HuH-7 (cell line): ENCODE measurements at regions not wholly inside any gene's neighbourhood (a gene's known extent, or its start where the extent isn't known, plus 50 kb on each side); places are given as distances from the start of the nearest gene placed in this dataset.
"Not testable (repeated sequence)": the region's sequence is repeated elsewhere in the genome, so short reads cannot be mapped to it uniquely, and the experiment has no call there.

Experiments
- DNase-seq: peaks from one replicate; pipeline ENCODE4 v3.0.0; 2011; ENCODE audit warnings: low spot score

DNA sequence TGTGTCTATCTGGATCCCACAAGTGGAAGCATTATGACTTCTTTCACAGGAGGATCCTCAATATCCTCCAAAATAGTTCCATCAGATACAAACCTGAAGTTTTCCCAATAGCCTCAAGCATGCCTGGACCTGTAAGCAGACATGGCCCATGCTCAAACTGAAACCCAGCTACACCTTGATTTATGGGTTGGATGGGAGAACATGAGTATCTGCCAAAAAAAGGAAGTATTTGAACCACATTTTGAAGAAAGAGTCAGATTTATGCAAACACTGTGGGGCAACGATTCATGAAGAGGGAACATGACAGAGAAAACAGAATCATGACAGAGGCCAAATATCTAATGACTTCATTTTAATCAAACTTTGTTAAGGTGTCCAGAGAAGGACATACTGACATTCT lies 351.0 kb upstream of the NFIA start:
- no peak for DNase-seq

DNA sequence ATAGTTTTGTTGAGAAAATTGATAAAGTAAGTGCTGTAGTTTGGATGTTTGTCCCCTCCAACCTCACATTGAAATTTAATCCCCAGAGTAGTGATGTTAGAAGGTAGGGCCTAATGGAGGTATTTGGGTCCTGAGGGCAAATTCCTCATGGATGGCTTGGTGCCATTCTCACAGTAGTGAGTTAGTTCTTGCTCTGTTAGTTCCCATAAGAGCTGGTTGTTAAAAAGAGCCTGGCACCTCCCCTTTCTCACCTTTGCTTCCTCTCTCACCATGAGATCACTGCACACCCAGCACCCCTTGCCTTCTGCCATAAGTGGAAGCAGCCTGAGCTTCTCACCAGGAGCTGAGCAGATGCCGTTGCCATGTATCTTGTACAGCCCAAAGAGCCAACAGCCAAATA lies 354.8 kb upstream of the NFIA start:
- no peak for DNase-seq

DNA sequence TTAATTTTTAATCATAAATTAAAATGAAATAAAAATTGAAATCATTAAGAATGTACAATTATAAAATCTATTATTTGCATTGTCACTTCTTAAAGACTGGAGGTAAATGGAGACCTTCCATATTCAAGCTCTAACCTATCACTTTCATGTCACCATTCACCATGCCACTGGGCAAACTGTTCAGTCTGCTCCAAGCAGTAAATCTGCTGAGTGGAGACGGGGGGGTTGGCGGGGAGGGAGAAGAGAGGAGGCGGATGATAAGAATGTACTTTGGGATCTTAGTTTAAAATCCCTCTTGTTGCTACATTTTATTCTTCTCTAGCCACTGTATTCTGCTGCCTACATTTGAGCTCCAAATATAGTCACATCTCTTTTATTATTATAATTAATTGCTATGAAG lies 365.9 kb upstream of the NFIA start:
- DNase-seq, result no peak

DNA sequence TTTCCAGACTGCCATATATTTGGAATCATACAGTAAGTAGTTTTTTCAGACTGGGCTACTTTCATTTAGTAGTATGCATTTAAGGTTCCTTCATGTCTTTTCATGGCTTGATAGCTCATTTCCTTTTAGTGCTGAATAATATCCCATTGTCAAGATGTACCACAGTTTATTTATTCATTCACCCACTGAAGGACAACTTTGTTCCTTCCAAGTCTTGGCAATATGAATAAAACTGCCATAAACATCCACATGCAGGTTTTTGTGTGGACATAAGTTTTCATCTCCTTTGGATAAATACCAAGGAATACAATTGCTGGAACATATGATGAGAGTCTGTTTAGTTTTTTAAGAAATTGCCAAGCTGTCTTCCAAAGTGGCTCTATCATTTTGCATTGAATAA lies 366.4 kb upstream of the NFIA start:
- DNase-seq, result no peak

DNA sequence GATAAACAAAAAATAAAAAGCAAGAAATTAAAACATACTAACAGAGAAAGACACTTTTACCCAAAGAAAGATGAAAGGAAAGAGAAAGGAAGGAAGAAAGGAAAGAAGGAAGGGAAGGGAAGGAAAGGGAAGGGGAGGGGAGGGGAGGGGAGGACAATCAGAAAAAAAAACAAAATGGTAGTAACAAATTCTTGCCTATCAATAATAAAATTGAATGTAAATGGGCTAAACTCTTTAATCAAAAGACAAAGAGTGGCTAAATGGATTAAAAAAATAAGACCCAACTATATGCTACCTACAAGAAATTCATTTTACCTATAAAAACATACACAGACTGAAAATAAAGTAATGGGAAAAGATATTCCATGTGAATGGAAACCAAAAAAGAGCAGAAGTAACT lies 372.9 kb upstream of the NFIA start:
- no peak for DNase-seq

DNA sequence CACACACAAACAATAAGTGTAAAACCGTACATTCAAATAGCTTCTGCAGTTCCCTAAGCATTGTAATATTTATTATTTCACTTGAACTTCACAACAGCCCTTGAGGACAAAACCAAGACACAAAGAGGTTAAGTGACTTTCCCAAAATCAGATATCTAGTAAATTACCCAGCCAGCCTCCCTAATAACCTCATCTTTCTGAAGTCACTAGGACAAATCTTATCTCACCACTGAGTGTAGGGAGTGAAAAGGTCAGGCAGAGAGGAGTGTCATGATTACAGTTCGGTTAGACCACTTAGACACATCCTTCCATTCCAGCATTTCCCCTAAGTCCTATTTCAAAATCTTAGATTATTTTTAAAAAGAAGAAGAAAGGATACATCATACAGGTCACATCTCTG lies 377.3 kb upstream of the NFIA start:
- DNase-seq, result no peak

DNA sequence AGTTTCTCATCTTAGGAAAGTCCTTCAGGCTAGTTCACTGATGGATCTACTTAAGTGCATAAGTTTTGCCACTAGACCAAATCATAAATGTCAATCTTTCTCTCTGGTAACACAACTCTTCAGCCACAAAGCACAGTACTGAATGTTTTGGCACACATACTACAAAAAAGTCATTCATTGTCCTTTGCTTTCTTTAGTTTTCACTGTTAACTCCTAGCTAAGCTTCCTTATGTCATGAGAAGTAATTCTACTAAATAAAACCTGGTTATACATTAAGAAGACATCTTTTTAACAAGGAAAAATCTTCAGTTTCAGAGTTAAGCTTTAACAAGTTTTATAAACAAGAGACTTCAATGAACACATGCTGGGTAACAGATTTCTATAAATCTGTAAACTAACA lies 379.2 kb upstream of the NFIA start:
- DNase-seq, result no peak

DNA sequence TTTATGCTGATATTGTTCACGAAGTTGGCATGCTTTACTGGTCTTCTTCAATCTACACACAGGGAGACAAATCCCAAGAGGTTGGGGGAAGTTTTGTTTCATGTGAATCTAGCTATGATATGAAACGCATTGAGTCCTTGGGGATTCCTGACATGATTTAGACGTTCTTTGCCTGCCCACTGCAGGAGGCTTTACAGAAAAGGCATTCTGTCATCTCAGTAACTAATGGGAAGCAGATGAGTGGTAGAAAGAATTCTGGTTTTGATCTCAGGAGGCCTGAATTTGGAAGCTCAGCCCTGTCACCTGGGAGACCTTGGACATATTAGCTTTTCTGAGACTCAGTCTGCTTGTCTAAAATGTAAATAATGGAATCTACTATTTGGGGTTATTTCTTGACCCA lies 383.0 kb upstream of the NFIA start:
- no peak for DNase-seq

DNA sequence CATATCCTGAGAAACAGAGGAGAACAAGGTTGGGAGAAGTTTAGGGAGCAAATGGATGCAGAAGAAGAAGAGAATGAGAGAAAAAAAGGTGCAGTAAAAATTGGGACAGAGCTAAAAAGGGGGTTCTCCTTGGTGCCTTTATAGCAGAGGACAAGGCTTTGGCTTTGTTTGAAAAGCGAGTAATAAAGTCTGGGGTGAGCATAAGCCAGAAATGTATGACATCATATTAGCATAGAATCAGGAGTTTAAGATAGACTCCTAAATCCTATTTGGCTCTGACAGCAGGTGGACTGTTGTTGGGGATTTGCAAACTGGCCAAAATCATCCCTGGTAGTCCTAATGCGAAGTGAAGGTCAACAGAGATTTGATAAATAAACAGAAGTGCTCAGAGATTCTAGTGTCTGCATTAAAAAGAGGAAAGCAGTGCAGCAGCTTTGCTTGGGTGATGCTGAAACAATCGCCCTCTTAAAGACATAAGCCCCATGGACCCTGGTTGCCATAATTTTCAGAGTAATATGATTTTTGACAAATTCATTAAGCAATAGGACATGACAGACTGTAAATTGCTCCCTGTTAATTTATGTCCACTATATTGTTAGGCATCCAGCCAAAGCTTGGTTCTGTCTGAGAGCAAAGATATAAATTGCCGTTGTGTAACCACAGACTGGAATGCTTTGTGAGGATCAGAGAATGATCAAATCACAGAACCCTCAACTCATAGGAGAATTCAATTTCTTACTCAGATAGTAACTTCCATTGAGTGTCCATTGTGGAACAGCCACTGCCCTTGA lies 385.0 kb upstream of the NFIA start:
- no peak for DNase-seq

DNA sequence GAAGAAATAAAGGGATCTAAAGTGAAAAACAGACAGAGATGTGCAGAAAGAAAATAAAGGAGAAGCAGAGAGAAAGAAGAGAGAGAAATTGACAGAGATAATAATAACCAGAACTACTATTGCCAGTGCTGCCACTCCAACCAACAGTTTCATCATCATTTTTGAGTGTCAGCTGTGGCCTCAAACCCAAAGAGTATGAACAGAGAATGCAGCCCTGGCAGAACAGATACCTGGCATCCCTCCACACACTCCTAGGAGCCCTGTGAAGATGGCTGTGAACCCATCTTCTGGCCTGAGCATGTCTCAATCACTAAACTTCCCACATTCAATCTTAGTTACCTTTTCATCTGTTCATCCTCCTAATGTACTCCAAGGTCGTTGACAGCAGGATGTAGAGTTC lies 385.8 kb upstream of the NFIA start:
- DNase-seq, result no peak

DNA sequence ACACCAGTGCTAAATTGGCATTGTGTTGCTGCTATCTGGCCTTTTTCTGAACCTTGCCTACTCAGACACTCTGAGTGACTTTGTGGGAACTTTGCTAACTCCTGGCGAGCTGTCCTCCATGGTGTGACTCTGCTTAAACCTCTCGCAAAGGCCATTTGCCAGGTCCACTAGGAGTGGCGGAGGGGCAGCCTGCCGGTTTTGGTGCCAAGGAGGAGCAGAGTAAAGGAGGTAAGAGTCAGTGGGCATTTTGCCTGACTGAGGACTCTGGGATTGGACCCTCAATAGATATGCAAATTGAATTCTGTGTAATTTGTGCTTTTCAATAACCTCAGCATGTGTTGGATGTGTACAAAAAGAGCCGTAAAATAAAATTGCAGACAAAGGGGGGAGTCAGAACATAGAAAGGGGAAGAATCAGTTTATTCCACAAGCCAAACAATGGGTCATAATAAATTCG lies 386.6 kb upstream of the NFIA start:
- no peak for DNase-seq

DNA sequence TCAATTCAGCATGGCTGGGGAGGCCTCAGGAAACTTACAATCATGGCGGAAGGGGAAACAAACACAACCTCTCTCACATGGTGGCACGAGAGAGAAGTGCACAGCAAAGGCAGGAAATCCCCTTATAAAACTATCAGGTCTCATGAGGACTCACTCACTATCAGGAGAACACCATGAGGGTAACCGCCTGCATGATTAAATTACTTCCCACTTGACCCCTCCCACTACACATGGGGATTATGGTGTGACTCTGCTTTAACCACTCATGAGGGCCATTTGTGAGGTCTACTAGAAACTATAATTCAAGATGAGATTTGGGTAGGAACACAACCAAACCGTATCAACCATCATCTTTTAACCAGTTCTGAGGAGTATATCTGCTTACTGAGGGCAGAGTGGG lies 387.4 kb upstream of the NFIA start:
- DNase-seq, result no peak

DNA sequence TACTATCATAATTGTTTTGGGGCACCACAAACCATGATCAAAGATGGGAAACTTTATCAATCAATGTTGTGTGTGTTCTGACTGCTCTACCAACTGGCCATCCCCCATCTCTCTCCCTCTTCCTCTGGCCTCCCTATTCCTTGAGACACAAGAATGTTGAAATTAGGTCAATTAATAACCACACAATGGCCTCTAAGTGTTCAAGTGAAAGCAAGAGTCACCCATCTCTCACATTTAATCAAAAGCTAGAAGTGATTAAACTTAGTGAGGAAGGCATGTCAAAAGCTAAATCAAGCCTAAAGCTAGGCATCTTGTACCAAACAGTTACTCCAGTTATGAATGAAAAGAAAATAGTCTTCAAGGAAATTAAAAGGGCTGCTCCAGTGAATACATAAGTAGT lies 390.3 kb upstream of the NFIA start:
- DNase-seq, result no peak

DNA sequence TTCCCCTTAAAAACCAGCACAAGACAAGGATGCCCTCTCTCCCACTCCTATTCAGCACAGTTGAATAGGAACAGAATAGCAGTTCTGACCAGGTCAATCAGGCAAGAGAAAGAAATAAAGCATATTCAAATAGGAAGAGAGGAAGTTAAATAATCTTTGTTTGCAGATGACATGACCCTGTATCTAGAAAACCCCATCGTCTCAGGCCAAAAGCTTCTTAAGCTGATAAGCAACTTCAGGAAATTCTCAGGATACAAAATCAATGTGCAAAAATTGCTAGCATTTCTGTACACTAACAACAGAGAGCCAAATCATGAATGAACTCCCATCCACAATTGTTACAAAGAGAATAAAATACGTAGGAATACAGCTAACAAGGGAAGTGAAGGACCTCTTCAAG lies 394.1 kb upstream of the NFIA start:
- not testable (repeated sequence) for DNase-seq

DNA sequence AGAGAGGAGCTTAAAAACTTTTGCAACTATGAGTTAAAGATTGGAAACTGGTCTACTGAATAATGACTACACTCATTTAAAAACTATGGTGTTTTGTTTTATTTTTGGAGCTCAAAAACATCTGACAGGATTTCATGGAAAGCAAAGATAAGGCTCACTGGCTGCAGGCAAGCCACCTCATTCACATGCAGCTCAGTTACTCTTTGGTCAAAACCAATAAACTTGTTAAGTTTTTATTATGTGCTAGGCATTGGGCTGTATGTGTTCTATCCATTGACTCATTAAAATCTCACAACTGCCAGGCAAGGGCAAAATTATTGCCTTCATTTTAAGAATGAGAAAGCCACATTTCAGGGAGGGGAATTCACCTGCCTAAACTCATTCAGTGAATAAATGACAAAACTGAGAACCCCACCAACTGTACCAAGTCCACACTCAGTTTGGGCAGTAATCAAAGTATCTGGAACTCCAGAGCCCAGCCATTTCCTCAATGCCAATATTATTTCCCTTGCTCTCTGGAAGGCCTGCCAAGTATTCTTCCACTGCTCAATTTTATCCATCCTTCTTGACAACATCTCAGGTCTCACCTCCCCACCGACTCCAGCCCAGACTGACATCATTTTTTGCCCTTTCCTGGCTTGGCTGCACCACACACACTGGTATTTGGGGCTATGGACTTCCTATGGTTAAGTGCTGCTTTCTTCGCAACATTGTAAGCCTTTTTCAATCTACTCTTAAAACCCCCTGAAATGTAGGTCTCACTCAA lies 401.1 kb upstream of the NFIA start:
- no peak for DNase-seq

DNA sequence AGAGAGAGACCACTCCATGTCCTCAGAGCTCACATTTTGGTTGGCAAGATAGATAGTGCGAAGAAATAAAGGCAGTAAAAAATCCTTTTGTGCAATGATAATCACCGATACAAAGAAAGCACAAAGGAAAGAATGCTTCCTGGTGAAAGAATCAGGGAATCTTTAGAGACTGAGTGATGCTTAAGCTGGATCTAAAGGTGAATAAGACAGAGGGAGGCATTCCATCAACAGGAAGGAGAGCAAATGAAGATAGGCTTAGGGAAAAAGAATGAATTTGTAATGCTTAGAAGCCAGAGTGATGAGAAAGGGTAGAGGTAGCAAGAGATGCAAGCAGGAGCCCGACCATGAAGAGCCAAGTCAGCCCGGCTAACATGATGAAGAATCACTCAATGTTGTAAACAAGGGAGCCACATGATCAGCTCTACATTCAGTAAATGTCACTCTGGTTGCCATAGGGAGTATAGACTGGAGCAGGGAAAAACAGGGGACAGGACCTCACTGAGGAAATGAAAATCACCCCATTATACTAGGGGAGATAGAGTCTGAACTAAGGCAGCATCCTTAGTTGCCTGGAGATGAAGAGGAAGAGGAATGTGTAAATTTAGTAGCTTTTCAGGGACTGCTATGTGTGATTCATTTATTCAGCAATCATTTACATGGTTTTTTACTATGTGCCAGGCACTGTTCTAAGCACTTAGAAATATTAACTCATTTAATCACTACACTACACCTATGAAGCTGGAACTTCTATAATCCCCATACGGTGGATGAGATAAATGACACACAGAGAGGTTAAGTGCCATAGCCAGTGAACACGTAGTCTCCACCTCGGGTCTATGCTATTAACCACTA lies 402.6 kb upstream of the NFIA start:
- no peak for DNase-seq

DNA sequence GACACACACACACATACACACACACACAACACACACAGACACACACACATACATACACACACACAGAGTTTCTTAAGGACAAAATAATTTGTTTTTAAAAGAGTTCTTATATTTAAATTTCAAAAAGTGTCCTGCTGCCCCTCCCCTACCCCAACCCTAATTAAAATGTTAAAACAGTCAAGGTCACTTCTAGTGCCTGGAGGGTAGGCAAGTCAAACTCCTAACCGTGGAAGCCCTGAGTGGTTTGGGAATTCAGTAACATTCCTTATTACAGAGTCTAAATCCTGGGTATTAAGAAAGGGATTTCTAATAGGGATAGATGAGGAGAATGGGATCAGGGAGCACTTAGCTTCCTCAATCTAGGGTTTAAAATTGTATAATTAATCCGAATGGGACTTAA lies 403.6 kb upstream of the NFIA start:
- DNase-seq, result no peak

DNA sequence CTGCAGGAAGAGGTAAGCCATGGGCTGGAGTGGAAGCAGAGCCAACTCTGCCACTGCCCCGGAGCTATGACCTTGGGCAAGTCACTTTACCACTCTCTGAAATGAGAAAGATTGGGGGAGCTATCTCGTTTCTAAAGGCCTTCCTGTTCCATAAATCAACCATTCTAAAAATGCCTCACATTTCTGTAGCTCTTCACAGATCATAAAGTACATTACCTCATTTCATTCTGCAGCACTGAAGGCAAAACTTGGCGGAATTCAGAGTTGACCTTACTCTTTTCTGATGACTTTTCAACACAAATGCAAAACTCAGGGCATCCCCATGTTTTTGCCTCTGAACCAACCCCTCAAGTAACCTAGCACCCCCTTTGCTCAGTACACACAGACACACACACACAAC lies 404.0 kb upstream of the NFIA start:
- no peak for DNase-seq

DNA sequence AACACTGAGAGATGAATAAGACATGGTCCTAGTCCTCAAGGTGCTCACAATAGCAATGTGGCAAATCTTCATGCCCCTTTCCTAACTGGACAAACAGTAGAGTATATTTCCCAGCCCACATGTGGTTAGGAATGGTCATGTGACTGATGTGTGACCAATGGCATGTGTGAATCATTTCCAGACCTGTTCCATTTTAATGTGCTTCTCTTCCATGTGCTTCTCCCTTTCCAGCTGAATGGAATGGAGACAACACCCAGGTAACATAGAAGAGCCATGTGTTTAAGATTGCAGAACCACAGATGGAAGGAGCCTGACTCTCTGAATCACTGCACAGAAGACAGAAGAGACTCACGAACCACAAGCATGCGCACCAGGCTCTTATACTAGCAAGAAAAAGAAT lies 409.9 kb upstream of the NFIA start:
- DNase-seq, result no peak

DNA sequence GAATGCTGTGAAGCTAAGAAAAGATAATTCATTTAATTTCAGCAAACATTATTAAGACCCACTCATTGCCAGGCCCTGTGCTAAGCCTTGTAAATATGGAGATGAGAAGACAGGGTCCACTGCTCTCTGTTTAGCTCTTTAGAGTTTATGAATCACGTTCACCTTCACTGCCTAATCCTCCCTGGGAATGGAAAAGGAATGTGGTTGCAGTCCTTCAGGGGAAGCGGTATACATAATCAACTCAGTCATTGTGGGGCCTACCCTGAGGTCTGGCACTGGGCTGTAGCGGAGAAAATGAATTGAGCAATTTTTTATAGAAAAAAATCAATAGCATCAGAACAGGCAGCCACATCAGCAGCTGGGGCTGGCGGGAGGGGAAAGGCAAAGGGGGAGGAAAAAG lies 412.1 kb upstream of the NFIA start:
- peak; percentile 3 for DNase-seq

DNA sequence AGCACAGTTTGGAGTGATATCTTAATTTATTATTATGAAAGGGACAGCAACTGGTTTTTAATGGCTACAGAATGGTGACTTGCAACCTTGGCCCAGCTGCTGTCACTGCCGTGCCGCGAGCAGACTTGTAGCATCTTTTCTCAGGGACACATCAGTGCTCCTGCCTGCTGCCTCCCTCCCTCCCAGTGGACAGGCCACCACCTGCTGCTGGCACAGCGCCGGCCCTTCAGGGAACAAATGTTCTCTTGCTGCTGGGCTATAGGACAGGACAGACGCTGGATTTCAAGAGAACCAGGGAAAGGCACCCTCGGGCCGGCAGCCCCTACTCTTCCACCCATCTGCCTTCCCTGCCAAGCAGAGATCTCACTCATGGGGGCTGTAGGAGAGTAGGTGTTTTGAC lies 413.8 kb upstream of the NFIA start:
- DNase-seq, result no peak

DNA sequence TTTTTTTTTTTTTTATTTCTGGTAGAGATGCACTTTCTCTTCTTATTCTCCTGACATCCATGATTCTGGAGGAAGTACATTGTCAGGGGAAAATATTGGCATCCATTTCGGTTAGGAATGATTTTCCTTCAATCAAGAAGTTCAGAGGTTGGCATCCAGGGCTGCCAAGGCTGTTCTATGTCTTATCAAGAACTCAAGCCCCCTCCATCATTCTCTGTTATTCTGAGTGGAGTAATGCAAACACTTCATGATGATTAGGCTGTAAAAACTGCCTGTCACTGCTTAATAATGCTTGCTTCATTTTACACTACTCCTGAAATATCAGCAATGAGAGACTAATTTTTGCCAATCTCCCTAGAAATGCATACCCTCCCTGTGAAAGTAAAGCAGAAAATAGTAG lies 417.1 kb upstream of the NFIA start:
- DNase-seq, result no peak

DNA sequence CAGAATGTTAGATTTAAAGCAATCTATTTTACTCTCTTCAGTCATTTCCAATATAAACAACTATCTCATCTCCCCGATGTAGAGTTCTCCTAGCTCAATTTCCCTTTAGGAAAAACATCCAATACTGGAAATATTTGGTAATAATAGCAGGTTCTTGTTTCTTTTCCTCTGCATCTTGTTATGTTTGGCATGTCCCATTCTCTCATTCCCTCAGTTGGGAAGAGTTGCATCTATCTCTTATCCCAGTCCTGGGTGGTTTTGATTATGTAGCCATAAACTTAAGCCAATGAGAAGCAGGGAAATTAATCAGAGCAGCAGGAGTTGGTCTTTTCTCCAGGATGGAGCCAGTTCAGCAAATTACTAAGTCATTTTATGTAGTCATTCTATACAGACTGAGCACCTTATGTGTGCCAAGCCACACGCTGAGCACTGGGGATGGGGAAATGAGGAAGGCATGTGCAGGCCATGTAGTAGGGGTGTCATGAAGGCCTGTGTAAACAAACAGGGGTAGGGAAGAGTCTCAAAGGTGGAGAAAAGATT lies 418.2 kb upstream of the NFIA start:
- DNase-seq, result no peak
